ENCODE measurements at regions not wholly inside any gene's neighbourhood (a gene's known extent, or its start where the extent isn't known, plus 50 kb on each side); places are given as distances from the start of the nearest gene placed in this dataset.

DNA sequence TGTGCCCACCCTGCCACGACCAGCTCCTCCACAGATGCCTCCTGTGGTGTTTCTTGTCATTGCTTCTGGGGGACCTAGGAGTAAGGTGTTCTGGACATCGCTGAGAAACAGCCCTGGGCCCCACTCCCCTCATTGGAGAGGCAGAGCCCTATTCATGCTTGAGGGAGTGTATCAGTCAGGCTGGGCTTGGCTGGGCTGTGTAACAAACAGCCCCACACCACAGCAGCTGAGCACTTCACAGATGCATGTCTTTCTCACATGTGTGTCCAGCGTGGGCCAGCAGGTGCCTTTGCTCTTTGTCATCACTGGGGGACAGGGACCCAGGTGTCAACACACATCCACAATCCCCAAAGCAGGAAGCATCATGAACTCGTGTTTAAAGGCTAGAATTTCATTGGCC, 65.1 kb upstream of the FBRSL1 start:
- POLR2A ChIA-PET (ENCODE audit: low non-redundant PET) = no interaction called here
- H3K27ac ChIP-seq = no peak overlapping the region
- CTCF ChIA-PET = no interaction called here
- DNase-seq (ENCODE audit: low spot score) = no peak
- TF ChIP-seq, protein P1, sequence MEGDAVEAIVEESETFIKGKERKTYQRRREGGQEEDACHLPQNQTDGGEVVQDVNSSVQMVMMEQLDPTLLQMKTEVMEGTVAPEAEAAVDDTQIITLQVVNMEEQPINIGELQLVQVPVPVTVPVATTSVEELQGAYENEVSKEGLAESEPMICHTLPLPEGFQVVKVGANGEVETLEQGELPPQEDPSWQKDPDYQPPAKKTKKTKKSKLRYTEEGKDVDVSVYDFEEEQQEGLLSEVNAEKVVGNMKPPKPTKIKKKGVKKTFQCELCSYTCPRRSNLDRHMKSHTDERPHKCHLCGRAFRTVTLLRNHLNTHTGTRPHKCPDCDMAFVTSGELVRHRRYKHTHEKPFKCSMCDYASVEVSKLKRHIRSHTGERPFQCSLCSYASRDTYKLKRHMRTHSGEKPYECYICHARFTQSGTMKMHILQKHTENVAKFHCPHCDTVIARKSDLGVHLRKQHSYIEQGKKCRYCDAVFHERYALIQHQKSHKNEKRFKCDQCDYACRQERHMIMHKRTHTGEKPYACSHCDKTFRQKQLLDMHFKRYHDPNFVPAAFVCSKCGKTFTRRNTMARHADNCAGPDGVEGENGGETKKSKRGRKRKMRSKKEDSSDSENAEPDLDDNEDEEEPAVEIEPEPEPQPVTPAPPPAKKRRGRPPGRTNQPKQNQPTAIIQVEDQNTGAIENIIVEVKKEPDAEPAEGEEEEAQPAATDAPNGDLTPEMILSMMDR (conservative IDR thresholded peaks at IDR 0.05; ENCODE audit: low read depth) = no peak

DNA sequence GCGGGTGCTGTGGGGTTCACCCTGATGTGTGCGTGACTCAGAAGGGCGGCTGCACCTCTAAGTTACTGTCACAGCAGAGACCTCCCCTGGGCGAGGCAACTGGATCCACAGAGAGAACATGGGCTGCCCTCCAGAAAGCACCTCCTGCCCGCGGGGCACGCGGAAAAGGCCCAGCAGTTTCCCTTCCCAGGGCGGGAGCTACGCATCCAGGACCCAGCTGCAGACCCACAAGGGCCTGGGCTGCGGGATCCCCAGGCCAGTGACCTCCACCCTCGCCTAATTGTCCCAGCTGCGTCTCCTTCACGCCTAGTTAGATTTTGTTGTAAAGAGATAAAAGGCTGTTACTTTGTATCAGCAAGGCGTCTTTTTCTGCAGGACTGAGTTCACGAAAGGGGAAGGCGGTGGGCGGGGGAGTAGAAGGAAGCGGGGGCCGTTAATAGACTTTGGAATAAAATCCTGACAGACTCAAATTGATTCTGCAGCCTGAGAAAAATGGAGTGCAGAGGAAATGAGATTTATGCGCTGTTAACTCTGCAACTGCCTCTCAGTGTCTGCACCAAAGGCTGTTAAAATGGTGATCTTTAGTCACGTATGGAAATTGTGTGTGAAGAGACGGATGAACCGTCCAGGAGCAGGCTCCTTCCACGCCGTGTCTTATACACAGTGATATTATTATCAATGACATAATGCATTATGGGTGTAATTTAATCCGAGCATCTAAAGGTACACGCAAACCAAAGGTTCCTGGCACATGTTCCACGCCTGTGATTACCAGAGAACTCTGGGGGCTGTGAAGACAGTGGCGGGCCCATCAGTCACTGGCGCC, 65.9 kb upstream of the FBRSL1 start:
- TF ChIP-seq, protein P1 (conservative IDR thresholded peaks at IDR 0.05; ENCODE audit: low read depth) = no peak
- CTCF ChIA-PET = no interaction called here

DNA sequence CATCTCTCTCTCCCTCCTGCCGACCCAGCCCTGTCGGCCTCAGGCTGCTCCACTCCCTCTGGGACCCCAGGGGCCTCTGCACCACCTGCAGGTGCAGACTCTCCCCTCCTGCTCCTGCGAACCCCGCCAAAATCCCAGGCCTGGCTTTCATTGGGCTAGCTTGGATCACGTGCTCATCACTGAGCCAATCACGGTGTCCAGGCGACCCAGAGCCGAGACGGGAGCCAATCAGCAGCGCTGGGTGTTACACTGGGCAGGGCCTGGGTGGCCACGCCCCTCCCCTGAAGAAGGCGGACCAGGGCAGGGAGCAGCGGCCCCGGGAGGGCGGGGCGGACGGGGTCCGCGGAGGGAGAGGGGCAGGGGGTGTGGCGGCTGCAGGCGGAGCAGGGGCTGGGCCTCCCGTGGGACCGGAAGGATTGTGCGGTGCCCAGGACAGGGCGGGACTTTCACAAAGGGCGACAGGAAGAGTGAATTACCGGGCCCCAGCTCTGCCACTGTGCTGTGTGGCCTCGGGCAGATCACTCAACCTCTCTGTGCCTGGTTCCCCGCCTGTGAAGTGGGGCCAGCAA, 66.6 kb upstream of the FBRSL1 start:
- TF ChIP-seq, protein P1 (conservative IDR thresholded peaks at IDR 0.05; ENCODE audit: low read depth) = no peak
- ChIA-PET CTCF (no interaction called here), POLR2A (ENCODE audit: low non-redundant PET) (no interaction called here)
- peak overlapping the region; percentile 15; the same call in 1 of the 2 replicates for H3K27ac ChIP-seq
- peak; percentile 52 for DNase-seq (ENCODE audit: low spot score)

More for the DNA sequence above, 65.9 kb upstream of the FBRSL1 start:
- H3K27ac ChIP-seq = peak overlapping the region; percentile 15; the same call in 1 of the 2 replicates
- DNase-seq (ENCODE audit: low spot score) = no peak
- POLR2A ChIA-PET (ENCODE audit: low non-redundant PET) = no interaction called here

DNA sequence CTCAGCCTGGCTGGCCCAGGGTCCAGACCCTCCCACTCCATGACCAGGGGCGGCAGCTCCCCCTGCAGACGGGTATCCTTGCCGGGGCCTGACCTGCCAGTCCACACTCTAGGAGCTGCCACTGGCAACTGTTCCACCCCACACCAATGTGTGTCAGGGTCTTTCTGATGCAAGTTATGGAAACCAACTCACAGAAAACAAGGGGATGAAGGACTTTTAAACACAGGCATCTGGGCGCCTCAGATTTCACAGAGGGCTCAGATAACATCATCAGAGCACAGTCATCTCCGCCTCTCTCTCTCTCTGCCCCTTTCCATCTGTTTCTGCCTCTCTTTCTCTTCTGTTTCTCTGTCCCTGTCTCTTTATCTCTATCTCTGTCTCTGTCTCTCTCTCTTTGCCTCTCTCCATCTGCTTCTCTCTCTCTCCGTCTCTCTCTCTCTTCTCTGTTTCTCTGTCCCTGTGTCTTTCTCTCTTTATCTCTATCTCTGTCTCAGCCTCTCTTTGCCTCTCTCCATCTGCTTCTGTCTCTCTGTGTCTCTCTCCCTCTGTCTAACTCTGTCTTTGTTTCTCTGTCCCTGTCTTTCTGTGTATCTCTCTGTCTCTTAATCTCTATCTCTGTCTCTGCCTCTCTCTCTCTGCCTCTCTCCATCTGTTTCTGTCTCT, 67.4 kb upstream of the FBRSL1 start:
- CTCF ChIA-PET = no interaction called here
- TF ChIP-seq, protein P1 (conservative IDR thresholded peaks at IDR 0.05; ENCODE audit: low read depth) = no peak
- POLR2A ChIA-PET (ENCODE audit: low non-redundant PET) = no interaction called here

DNA sequence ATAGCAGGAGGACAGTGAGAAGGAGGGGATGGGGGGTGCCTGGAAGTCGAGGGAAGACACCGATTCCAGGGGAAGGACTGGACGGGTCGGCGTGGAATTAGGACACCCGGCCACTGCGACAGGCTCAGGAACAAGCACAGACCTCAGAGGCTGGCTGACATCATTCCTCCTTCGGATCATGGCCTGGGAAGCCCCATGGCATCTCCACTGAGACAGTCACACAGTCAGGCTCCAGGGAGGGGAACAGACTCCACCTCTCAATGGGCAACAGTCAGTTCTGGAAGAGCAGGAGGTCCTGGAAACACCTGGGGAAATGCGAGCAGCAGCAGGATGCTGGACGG, 67.9 kb upstream of the FBRSL1 start:
- CTCF ChIA-PET = no interaction called here
- TF ChIP-seq, protein P1 (conservative IDR thresholded peaks at IDR 0.05; ENCODE audit: low read depth) = no peak

More for the DNA sequence above, 67.4 kb upstream of the FBRSL1 start:
- no peak for DNase-seq (ENCODE audit: low spot score)
- no peak overlapping the region for H3K27ac ChIP-seq

DNA sequence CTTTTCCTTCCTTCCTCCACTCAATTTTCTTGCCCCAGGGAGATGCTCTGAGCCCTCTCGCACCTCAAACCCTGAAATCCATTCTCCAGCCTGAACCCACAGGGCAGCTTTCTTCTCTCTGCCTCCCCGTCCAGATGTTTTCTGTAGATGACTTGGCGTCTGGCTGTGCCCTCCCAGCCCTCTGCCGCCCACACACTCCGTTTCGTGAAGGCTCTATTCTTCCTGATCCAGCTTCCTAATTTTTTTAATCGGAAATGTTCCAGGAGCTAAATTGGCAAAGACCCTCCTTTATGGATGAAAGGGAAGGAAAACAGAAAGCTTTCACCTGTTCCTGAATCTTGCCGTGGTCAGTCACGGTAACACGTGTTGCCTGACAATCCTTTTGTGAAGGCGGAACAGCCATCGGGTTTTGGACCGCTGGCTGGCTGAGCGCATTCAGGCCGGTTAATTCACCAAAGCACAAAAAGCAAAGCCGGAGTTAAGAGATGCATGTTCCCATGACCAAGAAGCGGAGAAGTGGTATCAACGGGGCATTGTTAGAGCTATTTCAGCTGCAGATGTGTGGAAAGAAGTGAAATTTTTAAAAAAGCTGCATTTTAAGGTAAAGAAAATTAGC, 70.2 kb upstream of the FBRSL1 start:
- no peak overlapping the region for H3K27ac ChIP-seq
- CTCF ChIA-PET = interaction anchor here (3.3 kb wide), 1 partner anchor 141 kb away, joined by 11 read pairs; no protein-coding TSS in a partner anchor
- TF ChIP-seq, protein P1 (conservative IDR thresholded peaks at IDR 0.05; ENCODE audit: low read depth) = no peak
- POLR2A ChIA-PET (ENCODE audit: low non-redundant PET) = no interaction called here
- no peak for DNase-seq (ENCODE audit: low spot score)

More for the DNA sequence above, 67.9 kb upstream of the FBRSL1 start:
- no peak overlapping the region for H3K27ac ChIP-seq
- POLR2A ChIA-PET (ENCODE audit: low non-redundant PET) = no interaction called here
- DNase-seq (ENCODE audit: low spot score) = no peak
